BJ (cell line): ENCODE measurements at regions not wholly inside any gene's neighbourhood (a gene's known extent, or its start where the extent isn't known, plus 50 kb on each side); places are given as distances from the start of the nearest gene placed in this dataset.

Experiments used
- CTCF ChIA-PET: fragments of 350-600 bp; formaldehyde crosslinking; extraction: SDS; loops from one replicate; lab custom pipeline; 2021; ENCODE audit warnings: antibody characterized with exemption, inconsistent platforms; lab: Yijun Ruan, JAX
- POLR2A ChIA-PET: fragments of 300-600 bp; sonication (Branson Sonifier 250); formaldehyde crosslinking; extraction: SDS; loops from one replicate; lab custom pipeline; 2021; ENCODE audit warnings: antibody characterized with exemption; lab: Charles Lee
- DNase-seq: peaks from one replicate; pipeline ENCODE4 v3.0.0-alpha.2; 2011; ENCODE audit warnings: low read depth
- H3K27me3 ChIP-seq: 2 replicates; pipeline ENCODE4 v1.6.0; 2011; ENCODE audit warnings: low read length; ENCODE audit not compliant: control insufficient read depth, insufficient read depth
- H3K36me3 ChIP-seq: 2 replicates; pipeline ENCODE4 v1.5.1; 2011; ENCODE audit warnings: low read length; ENCODE audit not compliant: control insufficient read depth, insufficient read depth
- H3K4me3 ChIP-seq: 2 replicates; pipeline ENCODE4 v1.5.1; 2011; ENCODE audit warnings: low read depth, mild to moderate bottlenecking, control low read depth, low read length
- CTCF ChIP-seq: IDR thresholded peaks from 2 replicates; pipeline ENCODE4 v1.5.1; 2011; ENCODE audit warnings: low read depth, mild to moderate bottlenecking, control low read depth, inconsistent platforms, low read length, moderate library complexity; ENCODE audit not compliant: insufficient read depth

GRCh38 chr20:50435397-50436051, 74.7 kb upstream of the PTPN1 start:
- Histone ChIP-seq H3K36me3 (no peaks in the 10 kb centered on the region), H3K4me3 (no peak overlapping the region), H3K27me3 (no peaks in the 10 kb centered on the region)
- TF ChIP-seq CTCF, result no peak
- ChIA-PET POLR2A (no interaction called here), CTCF (interaction anchor here (1.0 to 1.3 kb wide), 2 partner anchors 9 to 256 kb away, joined by 4 read pairs; no protein-coding TSS in a partner anchor)
- DNase-seq, result no peak

GRCh38 chr20:50436052-50436656, 74.0 kb upstream of the PTPN1 start:
- no peaks in the 10 kb centered on the region for H3K36me3 ChIP-seq
- H3K27me3 ChIP-seq, result no peaks in the 10 kb centered on the region
- TF ChIP-seq CTCF, result no peak
- ChIA-PET POLR2A (no interaction called here), CTCF (interaction anchor here (0.9 kb wide), 1 partner anchor 14 kb away, joined by 3 read pairs; no protein-coding TSS in a partner anchor)
- no peak for DNase-seq
- no peak overlapping the region for H3K4me3 ChIP-seq

- no peaks in the 10 kb centered on the region for H3K27me3 ChIP-seq
- TF ChIP-seq CTCF, result no peak
- DNase-seq, result no peak
- ChIA-PET POLR2A (no interaction called here), CTCF (interaction anchor here (0.9 kb wide), 1 partner anchor 14 kb away, joined by 3 read pairs; no protein-coding TSS in a partner anchor)
- H3K36me3 ChIP-seq, result no peaks in the 10 kb centered on the region
- H3K4me3 ChIP-seq, result no peak overlapping the region
Measured at GRCh38 chr20:50436696-50437095, 73.5 kb upstream of the PTPN1 start.

- DNase-seq, result no peak
- H3K36me3 ChIP-seq, result no peaks in the 10 kb centered on the region
- no peaks in the 10 kb centered on the region for H3K27me3 ChIP-seq
- POLR2A ChIA-PET, result no interaction called here
- H3K4me3 ChIP-seq, result no peak overlapping the region
- no peak for TF ChIP-seq CTCF
- CTCF ChIA-PET, result interaction anchor here (1.5 to 1.6 kb wide), 2 partner anchors 11 to 16 kb away, joined by 4 to 9 read pairs; no protein-coding TSS in a partner anchor
Measured at GRCh38 chr20:50438986-50439407, 71.2 kb upstream of the PTPN1 start.
